Natural killer cell (primary cell): ENCODE measurements at regions not wholly inside any gene's neighbourhood (a gene's known extent, or its start where the extent isn't known, plus 50 kb on each side); places are given as distances from the start of the nearest gene placed in this dataset.

Experiments used
- ATAC-seq, 3 donors: fragments of 150-1000 bp in 2 of 3; fragments of 200-7000 bp in 1 of 3; cut with Tn5 transposase; 1 replicate in 1 of 3; 2 replicates in 2 of 3; pipeline ENCODE4 v1.10.0; 2021; ENCODE audit warnings: mild to moderate bottlenecking in 2 of 3, moderate library complexity in 2 of 3
- DNase-seq, 2 donors: peaks; one replicate each; pipeline versions ENCODE4 v3.0.0 to v3.0.0-alpha.2; 2013 to 2021; ENCODE audit warnings: mixed read lengths in 1 of 2
- H3K27ac ChIP-seq: one replicate; pipeline ENCODE4 v1.5.1; 2013; ENCODE audit warnings: mild to moderate bottlenecking, low read length
- H3K27me3 ChIP-seq: one replicate; pipeline ENCODE4 v1.6.1; 2013; ENCODE audit warnings: low read length; ENCODE audit not compliant: control insufficient read depth, insufficient read depth
- H3K36me3 ChIP-seq: one replicate; pipeline ENCODE4 v1.6.1; 2013; ENCODE audit warnings: low read length; ENCODE audit not compliant: control insufficient read depth, insufficient read depth
- H3K4me1 ChIP-seq: one replicate; pipeline ENCODE4 v1.6.1; 2013; ENCODE audit warnings: low read length; ENCODE audit not compliant: control insufficient read depth, insufficient read depth
- H3K4me3 ChIP-seq: one replicate; pipeline ENCODE4 v1.5.1; 2013; ENCODE audit warnings: low read length
- H3K9me3 ChIP-seq: one replicate; pipeline ENCODE4 v1.6.1; 2013; ENCODE audit warnings: low read length; ENCODE audit not compliant: control insufficient read depth, insufficient read depth
- H3K27ac Mint-ChIP-seq, 2 donors: one replicate each; pipeline ENCODE4 v1.8.0; 2022; ENCODE audit warnings: mild to moderate bottlenecking in 2 of 2, mixed read lengths in 2 of 2, moderate library complexity in 1 of 2
- H3K27me3 Mint-ChIP-seq, 2 donors: one replicate each; pipeline ENCODE4 v1.8.0; 2022; ENCODE audit warnings: low read depth in 2 of 2, mixed read lengths in 2 of 2
- H3K36me3 Mint-ChIP-seq: one replicate; pipeline ENCODE4 v1.8.0; 2022; ENCODE audit warnings: mixed read lengths
- H3K4me1 Mint-ChIP-seq, 2 donors: one replicate each; pipeline ENCODE4 v1.8.0; 2022; ENCODE audit warnings: mixed read lengths in 2 of 2
- H3K4me3 Mint-ChIP-seq: one replicate; pipeline ENCODE4 v1.8.0; 2022; ENCODE audit warnings: mild to moderate bottlenecking, moderate library complexity, mixed read lengths
- H3K9me3 Mint-ChIP-seq, 2 donors: one replicate each; pipeline ENCODE4 v1.8.0; 2022; ENCODE audit warnings: mixed read lengths in 2 of 2
- WGBS: methylation state at CpG from one replicate; pipeline ENCODE4 v1.1.7; 2013; ENCODE audit warnings: missing lambda C conversion rate; ENCODE audit not compliant: insufficient coverage; 5-methylcytosine and 5-hydroxymethylcytosine counted together
- intact Hi-C: fragments of 100-400 bp; cut with micrococcal nuclease; formaldehyde crosslinking; loops from one replicate; pipeline ENCODE4 v1.14.2; 2022
- TF ChIP-seq, protein P1 (sequence below): fragments of 200-600 bp; IDR thresholded peaks from one replicate; pipeline ENCODE4 v1.8.0; 2022; ENCODE audit warnings: antibody characterized with exemption

DNA sequence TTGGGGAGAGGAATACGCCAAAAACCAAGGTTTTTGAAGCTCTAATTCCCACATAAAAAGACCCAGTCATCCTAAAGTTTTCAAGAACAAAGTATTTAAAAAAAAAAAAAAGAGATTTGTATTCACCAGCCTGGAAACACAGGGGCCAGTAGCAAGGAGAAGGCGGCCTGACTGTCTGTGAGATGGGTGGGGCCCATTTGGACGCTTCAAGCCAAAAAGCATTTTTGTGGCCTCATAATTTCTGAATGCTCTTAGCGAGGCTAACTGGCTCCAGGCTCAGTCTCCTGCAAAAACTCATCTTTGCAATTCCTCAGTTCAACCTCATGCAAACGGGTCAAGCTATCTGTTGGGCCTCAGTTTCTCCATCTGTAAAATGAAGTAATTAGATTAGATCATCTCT is 514.1 kb downstream of the MED13L start:
- Histone ChIP-seq H3K4me1 (no peaks in the 10 kb centered on the region), H3K4me3 (no peak overlapping the region), H3K9me3 (no peaks in the 10 kb centered on the region), H3K27me3 (no peaks in the 10 kb centered on the region), H3K27ac (no peak overlapping the region), H3K36me3 (no peaks in the 10 kb centered on the region)
- Mint-ChIP-seq H3K4me1 (no peaks in the 10 kb centered on the region), H3K9me3 (peaks cover 3 to 4% of the 10 kb centered on the region in 2 donors), H3K36me3 (no peaks in the 10 kb centered on the region), H3K27me3 (peaks cover 0 to 7% of the 10 kb centered on the region in 2 donors), H3K27ac (no peak overlapping the region), H3K4me3 (no peak overlapping the region)
- DNase-seq (no peak), ATAC-seq (no peak)
- TF ChIP-seq, protein P1, sequence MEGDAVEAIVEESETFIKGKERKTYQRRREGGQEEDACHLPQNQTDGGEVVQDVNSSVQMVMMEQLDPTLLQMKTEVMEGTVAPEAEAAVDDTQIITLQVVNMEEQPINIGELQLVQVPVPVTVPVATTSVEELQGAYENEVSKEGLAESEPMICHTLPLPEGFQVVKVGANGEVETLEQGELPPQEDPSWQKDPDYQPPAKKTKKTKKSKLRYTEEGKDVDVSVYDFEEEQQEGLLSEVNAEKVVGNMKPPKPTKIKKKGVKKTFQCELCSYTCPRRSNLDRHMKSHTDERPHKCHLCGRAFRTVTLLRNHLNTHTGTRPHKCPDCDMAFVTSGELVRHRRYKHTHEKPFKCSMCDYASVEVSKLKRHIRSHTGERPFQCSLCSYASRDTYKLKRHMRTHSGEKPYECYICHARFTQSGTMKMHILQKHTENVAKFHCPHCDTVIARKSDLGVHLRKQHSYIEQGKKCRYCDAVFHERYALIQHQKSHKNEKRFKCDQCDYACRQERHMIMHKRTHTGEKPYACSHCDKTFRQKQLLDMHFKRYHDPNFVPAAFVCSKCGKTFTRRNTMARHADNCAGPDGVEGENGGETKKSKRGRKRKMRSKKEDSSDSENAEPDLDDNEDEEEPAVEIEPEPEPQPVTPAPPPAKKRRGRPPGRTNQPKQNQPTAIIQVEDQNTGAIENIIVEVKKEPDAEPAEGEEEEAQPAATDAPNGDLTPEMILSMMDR: no peak
- intact Hi-C loops: no loop called here
- WGBS: 86% methylated on average over 3 of the region's 5 CpGs

DNA sequence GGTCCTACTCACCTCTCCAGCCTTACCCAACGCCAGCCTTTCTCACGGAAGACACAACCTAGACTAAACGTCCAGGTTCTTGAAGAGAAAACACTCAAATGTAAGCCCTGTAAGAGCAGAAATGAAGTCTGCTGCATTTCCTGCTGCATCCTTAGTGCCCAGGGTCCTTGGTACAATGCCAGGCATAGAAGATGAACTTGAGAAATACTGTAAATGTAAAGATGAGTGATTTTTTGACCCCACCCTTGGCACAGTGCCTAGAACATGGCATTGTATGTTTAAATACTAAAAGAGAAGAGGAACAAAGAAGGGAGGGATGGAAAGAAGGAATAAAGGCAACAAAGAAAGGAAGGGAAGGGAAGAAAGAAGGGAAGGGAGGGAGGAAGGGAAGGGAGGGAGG is 514.6 kb downstream of the MED13L start:
- WGBS: 76% methylated on average over 3 of the region's 3 CpGs
- no peak for ATAC-seq
- H3K27ac Mint-ChIP-seq: no peak overlapping the region

DNA sequence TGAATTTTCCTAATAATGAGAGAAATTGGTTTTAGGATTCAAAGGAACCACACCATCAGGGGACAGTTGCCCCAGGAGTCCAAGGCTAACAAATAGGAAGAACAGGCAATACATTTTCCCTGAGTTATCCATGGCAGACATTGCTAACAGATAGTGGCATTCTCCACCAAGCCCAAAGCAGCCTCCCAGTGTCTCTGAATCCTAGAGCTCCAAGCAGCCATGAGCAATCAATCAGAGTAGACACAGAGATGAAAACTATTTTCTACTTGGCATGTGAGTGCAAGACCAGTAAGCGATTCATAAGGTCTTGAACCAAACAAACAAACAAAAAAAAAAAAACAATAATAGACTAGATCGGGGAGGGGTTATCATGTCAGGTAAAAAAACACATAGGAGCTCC is 515.7 kb downstream of the MED13L start:
- no peaks in the 10 kb centered on the region for H3K36me3 Mint-ChIP-seq
- ATAC-seq: no peak

More for the DNA sequence above, 514.6 kb downstream of the MED13L start:
- no peaks in the 10 kb centered on the region for H3K9me3 ChIP-seq
- H3K27ac ChIP-seq: no peak overlapping the region
- intact Hi-C loops: no loop called here
- no peak overlapping the region for H3K4me3 ChIP-seq
- no peaks in the 10 kb centered on the region for H3K27me3 ChIP-seq
- H3K36me3 ChIP-seq: no peaks in the 10 kb centered on the region
- TF ChIP-seq, protein P1: no peak
- H3K36me3 Mint-ChIP-seq: no peaks in the 10 kb centered on the region
- DNase-seq: no peak
- H3K4me1 Mint-ChIP-seq: no peaks in the 10 kb centered on the region
- H3K4me1 ChIP-seq: no peaks in the 10 kb centered on the region
- H3K9me3 Mint-ChIP-seq: peaks cover 3 to 4% of the 10 kb centered on the region in 2 donors
- H3K27me3 Mint-ChIP-seq: peaks cover 0 to 7% of the 10 kb centered on the region in 2 donors
- H3K4me3 Mint-ChIP-seq: no peak overlapping the region

GRCh38 chr12:115760231-115760630 is 517.3 kb downstream of the MED13L start:
- 77% methylated on average over 5 of the region's 5 CpGs for WGBS
- Mint-ChIP-seq H3K36me3 (no peaks in the 10 kb centered on the region), H3K4me3 (no peak overlapping the region), H3K27me3 (peaks cover 4 to 5% of the 10 kb centered on the region in 2 donors), H3K27ac (no peak overlapping the region), H3K9me3 (no peaks in the 10 kb centered on the region), H3K4me1 (no peaks in the 10 kb centered on the region)
- no peak for DNase-seq
- H3K36me3 ChIP-seq: no peaks in the 10 kb centered on the region
- no peaks in the 10 kb centered on the region for H3K9me3 ChIP-seq
- no peaks in the 10 kb centered on the region for H3K4me1 ChIP-seq
- no peak overlapping the region for H3K27ac ChIP-seq
- no peak for ATAC-seq
- H3K27me3 ChIP-seq: no peaks in the 10 kb centered on the region
- TF ChIP-seq, protein P1: no peak
- no peak overlapping the region for H3K4me3 ChIP-seq
- intact Hi-C loops: no loop called here

More for the DNA sequence above, 515.7 kb downstream of the MED13L start:
- H3K27me3 ChIP-seq: no peaks in the 10 kb centered on the region
- no peaks in the 10 kb centered on the region for H3K4me1 Mint-ChIP-seq
- intact Hi-C loops: no loop called here
- TF ChIP-seq, protein P1: no peak
- H3K27me3 Mint-ChIP-seq: peaks cover 0 to 10% of the 10 kb centered on the region in 2 donors
- H3K27ac Mint-ChIP-seq: no peak overlapping the region
- no peak overlapping the region for H3K4me3 ChIP-seq
- WGBS: 93% methylated on average over 2 of the region's 2 CpGs
- H3K4me3 Mint-ChIP-seq: no peak overlapping the region
- H3K36me3 ChIP-seq: no peaks in the 10 kb centered on the region
- no peaks in the 10 kb centered on the region for H3K9me3 ChIP-seq
- no peak overlapping the region for H3K27ac ChIP-seq
- peaks cover 3 to 4% of the 10 kb centered on the region in 2 donors for H3K9me3 Mint-ChIP-seq
- no peaks in the 10 kb centered on the region for H3K4me1 ChIP-seq
- DNase-seq: no peak
